ENCODE measurements at regions not wholly inside any gene's neighbourhood (a gene's known extent, or its start where the extent isn't known, plus 50 kb on each side); places are given as distances from the start of the nearest gene placed in this dataset.

DNA sequence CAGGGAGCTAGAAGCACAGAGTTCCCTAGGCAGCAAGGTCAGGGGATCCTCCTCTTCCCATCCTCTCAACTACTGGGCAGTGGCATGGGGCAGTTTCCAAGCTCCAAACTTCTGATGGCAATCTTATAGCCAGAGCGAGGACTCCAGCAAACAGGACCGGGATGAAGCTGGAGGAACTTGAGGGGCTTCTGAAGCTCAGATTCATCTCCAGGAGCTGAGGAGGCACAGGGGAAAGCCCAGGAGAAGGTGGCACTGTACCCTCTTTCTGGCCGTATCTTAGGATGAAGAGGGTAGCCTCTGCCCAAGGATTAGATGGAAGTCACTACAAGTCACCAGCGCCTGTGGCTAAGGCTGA, 50.0 kb upstream of the RPL38 start:
- Histone ChIP-seq H3K9ac (ENCODE audit: low read length) (no peak overlapping the region), H3K27ac (ENCODE audit: low read length in 2 of 2) (no peak overlapping the region), H3K79me2 (ENCODE audit: control insufficient read depth, insufficient read depth, low read length) (no peaks in the 10 kb centered on the region), H3K4me3 (ENCODE audit: control extremely low read depth in 1 of 5, extremely low read depth in 1 of 5, insufficient read depth in 1 of 5, low read depth in 2 of 5, low read length in 4 of 5) (no peak overlapping the region), H4K20me1 (ENCODE audit: control insufficient read depth, insufficient read depth, low read length, poor library complexity, severe bottlenecking) (no peaks in the 10 kb centered on the region), H3K4me1 (ENCODE audit: control insufficient read depth in 2 of 2, insufficient read depth in 2 of 2, low read length in 2 of 2) (no peaks in the 10 kb centered on the region), H2AFZ (ENCODE audit: insufficient read depth, low read depth, low read length, poor library complexity, severe bottlenecking) (no peak overlapping the region), H3K27me3 (replicated peaks in 1 of 4; ENCODE audit: control extremely low read depth in 1 of 4, control insufficient read depth in 3 of 4, insufficient read depth in 4 of 4, low read length in 3 of 4) (peaks cover 0 to 13% (median 0%) of the 10 kb centered on the region in 4 experiments), H3K36me3 (replicated peaks in 1 of 2; ENCODE audit: control extremely low read depth in 1 of 2, control insufficient read depth in 1 of 2, extremely low read depth in 1 of 2, insufficient read depth in 2 of 2, low read length in 1 of 2) (no peaks in the 10 kb centered on the region), H3K4me2 (replicated peaks; ENCODE audit: low read depth, low read length, poor library complexity, severe bottlenecking) (no peak overlapping the region), H3K9me3 (ENCODE audit: control extremely low read depth in 1 of 3, control insufficient read depth in 2 of 3, insufficient read depth in 1 of 3, low read length in 2 of 3) (peaks cover 0 to 6% (median 0%) of the 10 kb centered on the region in 3 donors)
- ATAC-seq (ENCODE audit: low read depth) (no peak), DNase-seq (no peak)
- Mint-ChIP-seq H3K27me3 (peaks cover 39% of the 10 kb centered on the region), H3K4me1 (no peaks in the 10 kb centered on the region), H3K9me3 (ENCODE audit: insufficient read depth) (no peaks in the 10 kb centered on the region), H3K4me3 (no peak overlapping the region), H3K27ac (no peak overlapping the region)
- WGBS (ENCODE audit: insufficient coverage), result 98% methylated on average over 4 of the region's 4 CpGs
- TF ChIP-seq EZH2 (IDR thresholded peaks at IDR 0.05; ENCODE audit: borderline replicate concordance, insufficient read depth, low read depth, low read length, poor library complexity, severe bottlenecking), result no peak
- TF ChIP-seq, protein P1, sequence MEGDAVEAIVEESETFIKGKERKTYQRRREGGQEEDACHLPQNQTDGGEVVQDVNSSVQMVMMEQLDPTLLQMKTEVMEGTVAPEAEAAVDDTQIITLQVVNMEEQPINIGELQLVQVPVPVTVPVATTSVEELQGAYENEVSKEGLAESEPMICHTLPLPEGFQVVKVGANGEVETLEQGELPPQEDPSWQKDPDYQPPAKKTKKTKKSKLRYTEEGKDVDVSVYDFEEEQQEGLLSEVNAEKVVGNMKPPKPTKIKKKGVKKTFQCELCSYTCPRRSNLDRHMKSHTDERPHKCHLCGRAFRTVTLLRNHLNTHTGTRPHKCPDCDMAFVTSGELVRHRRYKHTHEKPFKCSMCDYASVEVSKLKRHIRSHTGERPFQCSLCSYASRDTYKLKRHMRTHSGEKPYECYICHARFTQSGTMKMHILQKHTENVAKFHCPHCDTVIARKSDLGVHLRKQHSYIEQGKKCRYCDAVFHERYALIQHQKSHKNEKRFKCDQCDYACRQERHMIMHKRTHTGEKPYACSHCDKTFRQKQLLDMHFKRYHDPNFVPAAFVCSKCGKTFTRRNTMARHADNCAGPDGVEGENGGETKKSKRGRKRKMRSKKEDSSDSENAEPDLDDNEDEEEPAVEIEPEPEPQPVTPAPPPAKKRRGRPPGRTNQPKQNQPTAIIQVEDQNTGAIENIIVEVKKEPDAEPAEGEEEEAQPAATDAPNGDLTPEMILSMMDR (IDR thresholded peaks at IDR 0.05), result no peak
- POLR2A ChIA-PET, result no interaction called here
- CTCF ChIA-PET, result no interaction called here
- intact Hi-C loops (cut with micrococcal nuclease), result no loop called here

All from B cell (primary cell).